Right lobe of liver (tissue), 4 donors: ENCODE measurements at regions not wholly inside any gene's neighbourhood (a gene's known extent, or its start where the extent isn't known, plus 50 kb on each side); places are given as distances from the start of the nearest gene placed in this dataset.

Source experiments
- CTCF ChIP-seq, 4 donors: fragments of 200-600 bp in 3 of 4; fragments of 450-650 bp in 1 of 4; IDR thresholded peaks; one replicate each; pipeline versions ENCODE4 v1.5.1 to v1.8.0; 2016 to 2022; ENCODE audit warnings: antibody characterized with exemption in 4 of 4, mild to moderate bottlenecking in 2 of 4
- POLR2A ChIP-seq: fragments of 450-650 bp; IDR thresholded peaks from one replicate; pipeline ENCODE4 v1.6.1; 2017; ENCODE audit warnings: antibody characterized with exemption, mild to moderate bottlenecking
- donor health status: DM: no; HTN: no; CAD: no.
- donor health status: DM: no; HTN: no; CAD: no.
- donor health status: DM: no; HTN: yes; CAD: no.

GRCh38 chr4:126661194-126661593 lies 971.6 kb upstream of the INTU start:
- no peak for TF ChIP-seq POLR2A
- no peak for TF ChIP-seq CTCF (IDR thresholded peaks at IDR 0.05)
